HG02840 (cell line): ENCODE measurements at regions not wholly inside any gene's neighbourhood (a gene's known extent, or its start where the extent isn't known, plus 50 kb on each side); places are given as distances from the start of the nearest gene placed in this dataset.

Source experiments
- ATAC-seq: cut with Tn5 transposase; IDR thresholded peaks from one replicate; pipeline ENCODE4 v1.9.1; 2021; ENCODE audit warnings: mild to moderate bottlenecking, moderate library complexity, moderate number of reproducible peaks; ENCODE audit not compliant: unreplicated experiment, low FRiP score

GRCh38 chr6:2507016-2507415 is 243.7 kb downstream of the MYLK4 start:
- ATAC-seq = no peak

- no peak for ATAC-seq
Observed at GRCh38 chr6:2505624-2506023, 245.1 kb downstream of the MYLK4 start.

GRCh38 chr6:2504495-2505064 is 246.1 kb downstream of the MYLK4 start:
- ATAC-seq = no peak

- no peak for ATAC-seq
Observed at GRCh38 chr6:2503816-2504494, 246.8 kb downstream of the MYLK4 start.

- ATAC-seq = no peak
Observed at GRCh38 chr6:2502998-2503674, 247.6 kb downstream of the MYLK4 start.

- ATAC-seq = no peak
Observed at GRCh38 chr6:2502096-2502997, 248.4 kb downstream of the MYLK4 start.

- no peak for ATAC-seq
Observed at GRCh38 chr6:2497922-2498623, 252.6 kb downstream of the MYLK4 start.

GRCh38 chr6:2496291-2496690 is 250.9 kb upstream of the GMDS start:
- no peak for ATAC-seq

GRCh38 chr6:2492686-2493523 is 247.5 kb upstream of the GMDS start:
- no peak for ATAC-seq

GRCh38 chr6:2491137-2491536 is 245.7 kb upstream of the GMDS start:
- no peak for ATAC-seq

- no peak for ATAC-seq
Observed at GRCh38 chr6:2488578-2488977, 243.2 kb upstream of the GMDS start.

- ATAC-seq = no peak
Observed at GRCh38 chr6:2485116-2485515, 239.7 kb upstream of the GMDS start.

GRCh38 chr6:2482773-2483172 is 237.4 kb upstream of the GMDS start:
- ATAC-seq = no peak

- ATAC-seq = no peak
Observed at GRCh38 chr6:2481307-2481706, 235.9 kb upstream of the GMDS start.

- no peak for ATAC-seq
Observed at GRCh38 chr6:2480267-2480966, 235.0 kb upstream of the GMDS start.

GRCh38 chr6:2478200-2478599 is 232.8 kb upstream of the GMDS start:
- ATAC-seq = no peak

- ATAC-seq = no peak
Observed at GRCh38 chr6:2477666-2478065, 232.3 kb upstream of the GMDS start.

- ATAC-seq = no peak
Observed at GRCh38 chr6:2477250-2477649, 231.8 kb upstream of the GMDS start.

GRCh38 chr6:2476376-2476775 is 231.0 kb upstream of the GMDS start:
- no peak for ATAC-seq
